BJ (cell line): ENCODE measurements at regions not wholly inside any gene's neighbourhood (a gene's known extent, or its start where the extent isn't known, plus 50 kb on each side); places are given as distances from the start of the nearest gene placed in this dataset.
"Not testable (repeated sequence)": the region's sequence is repeated elsewhere in the genome, so short reads cannot be mapped to it uniquely, and the experiment has no call there.

Source experiments
- CTCF ChIA-PET: fragments of 350-600 bp; formaldehyde crosslinking; extraction: SDS; loops from one replicate; lab custom pipeline; 2021; ENCODE audit warnings: antibody characterized with exemption, inconsistent platforms; lab: Yijun Ruan, JAX
- POLR2A ChIA-PET: fragments of 300-600 bp; sonication (Branson Sonifier 250); formaldehyde crosslinking; extraction: SDS; loops from one replicate; lab custom pipeline; 2021; ENCODE audit warnings: antibody characterized with exemption; lab: Charles Lee
- DNase-seq: peaks from one replicate; pipeline ENCODE4 v3.0.0-alpha.2; 2011; ENCODE audit warnings: low read depth
- H3K27me3 ChIP-seq: 2 replicates; pipeline ENCODE4 v1.6.0; 2011; ENCODE audit warnings: low read length; ENCODE audit not compliant: control insufficient read depth, insufficient read depth
- H3K36me3 ChIP-seq: 2 replicates; pipeline ENCODE4 v1.5.1; 2011; ENCODE audit warnings: low read length; ENCODE audit not compliant: control insufficient read depth, insufficient read depth
- H3K4me3 ChIP-seq: 2 replicates; pipeline ENCODE4 v1.5.1; 2011; ENCODE audit warnings: low read depth, mild to moderate bottlenecking, control low read depth, low read length
- TF ChIP-seq, protein P1 (sequence below): IDR thresholded peaks from 2 replicates; pipeline ENCODE4 v1.5.1; 2011; ENCODE audit warnings: low read depth, mild to moderate bottlenecking, control low read depth, inconsistent platforms, low read length, moderate library complexity; ENCODE audit not compliant: insufficient read depth

DNA sequence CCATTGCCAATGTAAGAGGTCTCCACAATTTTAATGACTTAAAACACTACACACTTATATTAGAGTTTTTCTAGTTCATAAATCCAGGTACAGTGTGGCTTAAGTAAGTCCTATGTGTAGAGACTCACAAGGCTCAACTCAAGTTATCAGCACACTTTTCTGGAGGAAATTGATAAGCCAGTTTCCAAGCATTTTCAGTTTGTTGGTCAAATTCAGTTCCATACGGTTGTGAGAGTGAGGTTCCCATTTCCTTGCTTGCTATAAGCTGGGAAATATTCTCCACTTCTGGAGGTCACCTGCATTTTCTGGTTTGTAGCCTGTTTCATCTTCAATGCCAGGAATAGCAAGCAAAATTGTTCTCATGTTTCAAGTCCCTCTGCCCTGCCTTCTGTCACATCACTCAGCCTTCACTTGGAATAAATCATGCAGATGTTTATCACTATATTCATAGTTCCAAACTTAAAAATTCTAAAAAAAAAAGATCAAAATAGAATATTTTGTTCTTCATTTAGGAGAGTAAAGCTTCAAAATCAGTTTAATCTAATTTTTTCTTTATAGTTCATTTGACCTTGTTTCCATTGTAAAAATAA lies 1137.5 kb upstream of the INTU start:
- Histone ChIP-seq H3K36me3 (no peaks in the 10 kb centered on the region), H3K27me3 (no peaks in the 10 kb centered on the region), H3K4me3 (no peak overlapping the region)
- ChIA-PET CTCF (no interaction called here), POLR2A (no interaction called here)
- DNase-seq = no peak
- TF ChIP-seq, protein P1, sequence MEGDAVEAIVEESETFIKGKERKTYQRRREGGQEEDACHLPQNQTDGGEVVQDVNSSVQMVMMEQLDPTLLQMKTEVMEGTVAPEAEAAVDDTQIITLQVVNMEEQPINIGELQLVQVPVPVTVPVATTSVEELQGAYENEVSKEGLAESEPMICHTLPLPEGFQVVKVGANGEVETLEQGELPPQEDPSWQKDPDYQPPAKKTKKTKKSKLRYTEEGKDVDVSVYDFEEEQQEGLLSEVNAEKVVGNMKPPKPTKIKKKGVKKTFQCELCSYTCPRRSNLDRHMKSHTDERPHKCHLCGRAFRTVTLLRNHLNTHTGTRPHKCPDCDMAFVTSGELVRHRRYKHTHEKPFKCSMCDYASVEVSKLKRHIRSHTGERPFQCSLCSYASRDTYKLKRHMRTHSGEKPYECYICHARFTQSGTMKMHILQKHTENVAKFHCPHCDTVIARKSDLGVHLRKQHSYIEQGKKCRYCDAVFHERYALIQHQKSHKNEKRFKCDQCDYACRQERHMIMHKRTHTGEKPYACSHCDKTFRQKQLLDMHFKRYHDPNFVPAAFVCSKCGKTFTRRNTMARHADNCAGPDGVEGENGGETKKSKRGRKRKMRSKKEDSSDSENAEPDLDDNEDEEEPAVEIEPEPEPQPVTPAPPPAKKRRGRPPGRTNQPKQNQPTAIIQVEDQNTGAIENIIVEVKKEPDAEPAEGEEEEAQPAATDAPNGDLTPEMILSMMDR = no peak

DNA sequence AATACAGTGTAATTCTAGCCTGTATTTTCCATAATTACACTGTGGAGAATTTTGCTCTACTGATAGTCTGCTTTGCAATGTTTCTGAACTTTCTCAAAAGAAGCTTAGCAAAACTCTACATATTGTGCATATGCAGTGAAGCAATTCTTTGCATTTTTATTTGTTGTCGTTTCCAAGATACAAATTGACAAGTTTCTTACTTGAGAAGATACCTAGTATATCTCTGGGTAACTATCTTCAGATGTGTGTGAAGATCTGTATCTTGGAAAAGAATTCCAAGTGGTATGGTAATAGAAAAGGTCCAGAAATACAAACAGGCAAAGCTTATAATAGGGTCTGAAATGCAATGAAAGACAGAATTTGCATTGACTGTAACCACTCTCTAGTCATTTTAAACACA lies 1119.8 kb upstream of the INTU start:
- TF ChIP-seq, protein P1 = no peak
- POLR2A ChIA-PET = no interaction called here
- CTCF ChIA-PET = no interaction called here
- no peaks in the 10 kb centered on the region for H3K36me3 ChIP-seq
- no peak for DNase-seq
- no peak overlapping the region for H3K4me3 ChIP-seq
- no peaks in the 10 kb centered on the region for H3K27me3 ChIP-seq

DNA sequence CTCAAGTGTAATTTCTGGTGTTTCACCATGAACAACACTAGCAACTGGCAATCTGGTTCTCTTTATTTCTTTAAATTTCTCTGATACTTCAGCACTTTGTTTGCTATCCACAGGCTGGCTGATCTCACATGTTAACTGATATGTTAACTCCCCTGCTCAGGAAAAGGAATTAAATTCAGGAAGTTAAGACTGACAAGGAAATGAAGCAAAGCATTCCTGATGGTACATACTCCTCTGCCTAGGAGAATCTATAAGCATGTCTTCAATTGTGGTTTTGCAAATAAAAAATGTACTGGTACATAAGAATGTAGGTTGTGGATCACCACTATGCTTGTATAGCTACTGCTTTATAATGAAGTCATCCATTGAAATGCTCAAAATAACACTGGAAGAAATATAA lies 1119.2 kb upstream of the INTU start:
- H3K27me3 ChIP-seq = no peaks in the 10 kb centered on the region
- CTCF ChIA-PET = no interaction called here
- no peak for DNase-seq
- POLR2A ChIA-PET = no interaction called here
- H3K36me3 ChIP-seq = no peaks in the 10 kb centered on the region
- TF ChIP-seq, protein P1 = no peak
- no peak overlapping the region for H3K4me3 ChIP-seq

DNA sequence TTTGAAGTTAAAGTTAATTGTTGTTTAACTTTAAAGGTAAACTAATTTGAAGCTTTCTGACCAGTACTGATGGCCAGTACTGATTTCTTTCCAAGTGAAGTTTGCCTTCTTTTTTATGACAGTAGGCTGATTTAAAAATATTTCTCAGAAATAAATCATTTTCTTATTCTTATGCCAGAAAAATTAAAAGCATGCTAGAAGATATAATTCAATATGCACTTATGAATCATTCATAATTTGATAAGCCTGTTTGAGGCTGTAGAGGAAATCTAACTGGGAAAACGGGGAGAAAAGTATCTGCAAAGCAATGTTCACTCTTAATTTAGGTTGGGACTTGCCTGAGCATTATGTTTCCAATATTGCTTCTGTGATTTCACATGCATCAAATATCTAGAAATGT lies 1112.0 kb upstream of the INTU start:
- Histone ChIP-seq H3K4me3 (no peak overlapping the region), H3K36me3 (no peaks in the 10 kb centered on the region), H3K27me3 (no peaks in the 10 kb centered on the region)
- TF ChIP-seq, protein P1 = no peak
- POLR2A ChIA-PET = no interaction called here
- CTCF ChIA-PET = interaction anchor here (0.6 kb wide), 1 partner anchor 22 kb away, joined by 3 read pairs; no protein-coding TSS in a partner anchor
- DNase-seq = no peak

DNA sequence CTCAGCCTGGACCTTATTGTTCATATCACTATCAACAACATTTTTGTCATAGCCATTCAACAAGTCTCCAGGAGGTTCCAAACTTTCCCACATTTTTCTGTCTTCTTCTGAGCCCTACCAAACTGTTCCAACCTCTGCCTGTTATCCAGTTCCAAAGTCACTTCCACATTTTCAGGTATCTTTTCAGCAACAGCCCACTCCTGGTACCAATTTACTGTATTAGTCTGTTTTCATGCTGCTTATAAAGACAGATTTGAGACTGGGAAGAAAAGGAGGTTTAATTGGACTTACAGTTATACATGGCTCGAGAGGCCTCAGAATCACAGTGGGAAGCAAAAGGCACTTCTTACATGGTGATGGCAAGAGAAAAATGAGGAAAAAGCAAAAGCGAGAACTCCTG lies 1107.4 kb upstream of the INTU start:
- H3K36me3 ChIP-seq, H3K4me3 ChIP-seq, CTCF ChIA-PET, H3K27me3 ChIP-seq, POLR2A ChIA-PET, DNase-seq: not testable (repeated sequence)

DNA sequence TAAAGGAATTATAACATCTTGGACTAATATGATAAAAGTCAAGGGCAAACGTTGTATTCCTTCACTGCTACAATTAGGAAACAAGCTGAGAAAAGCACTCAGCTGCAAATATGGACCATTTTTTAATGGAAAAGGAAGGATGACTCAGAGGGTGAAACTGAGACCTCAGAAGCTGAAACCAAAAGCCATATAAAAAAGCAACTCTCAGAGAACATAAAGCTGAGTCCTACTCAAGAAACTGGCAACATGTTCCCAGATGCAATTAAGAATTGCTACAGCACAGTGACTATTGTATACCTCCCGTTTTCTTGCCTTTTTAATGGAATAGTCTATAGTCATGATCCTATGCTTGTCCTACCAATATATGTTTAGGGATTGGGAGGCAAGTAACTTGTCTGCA lies 1106.4 kb upstream of the INTU start:
- CTCF ChIA-PET = no interaction called here
- Histone ChIP-seq H3K4me3 (no peak overlapping the region), H3K27me3 (no peaks in the 10 kb centered on the region), H3K36me3 (no peaks in the 10 kb centered on the region)
- no peak for DNase-seq
- TF ChIP-seq, protein P1 = no peak
- POLR2A ChIA-PET = no interaction called here
